HFF-Myc (cell line): ENCODE measurements at regions not wholly inside any gene's neighbourhood (a gene's known extent, or its start where the extent isn't known, plus 50 kb on each side); places are given as distances from the start of the nearest gene placed in this dataset.
A peak's percentile ranks its signal among the peaks of the same experiment; 100 is the strongest.

Source experiments
- DNase-seq: peaks from one replicate; pipeline ENCODE4 v3.0.0-alpha.2; 2011; ENCODE audit warnings: low read depth; ENCODE audit errors: extremely low read depth
- H3K4me3 ChIP-seq: replicated peaks from 2 replicates; pipeline ENCODE4 v1.5.1; 2011; ENCODE audit warnings: low read depth, mild to moderate bottlenecking, control low read depth, low read length
- TF ChIP-seq, protein P1 (sequence below): IDR thresholded peaks from 2 replicates; pipeline ENCODE4 v1.5.1; 2012; ENCODE audit warnings: mild to moderate bottlenecking, low read depth, low read length, control low read depth; ENCODE audit errors: missing control alignments

DNA sequence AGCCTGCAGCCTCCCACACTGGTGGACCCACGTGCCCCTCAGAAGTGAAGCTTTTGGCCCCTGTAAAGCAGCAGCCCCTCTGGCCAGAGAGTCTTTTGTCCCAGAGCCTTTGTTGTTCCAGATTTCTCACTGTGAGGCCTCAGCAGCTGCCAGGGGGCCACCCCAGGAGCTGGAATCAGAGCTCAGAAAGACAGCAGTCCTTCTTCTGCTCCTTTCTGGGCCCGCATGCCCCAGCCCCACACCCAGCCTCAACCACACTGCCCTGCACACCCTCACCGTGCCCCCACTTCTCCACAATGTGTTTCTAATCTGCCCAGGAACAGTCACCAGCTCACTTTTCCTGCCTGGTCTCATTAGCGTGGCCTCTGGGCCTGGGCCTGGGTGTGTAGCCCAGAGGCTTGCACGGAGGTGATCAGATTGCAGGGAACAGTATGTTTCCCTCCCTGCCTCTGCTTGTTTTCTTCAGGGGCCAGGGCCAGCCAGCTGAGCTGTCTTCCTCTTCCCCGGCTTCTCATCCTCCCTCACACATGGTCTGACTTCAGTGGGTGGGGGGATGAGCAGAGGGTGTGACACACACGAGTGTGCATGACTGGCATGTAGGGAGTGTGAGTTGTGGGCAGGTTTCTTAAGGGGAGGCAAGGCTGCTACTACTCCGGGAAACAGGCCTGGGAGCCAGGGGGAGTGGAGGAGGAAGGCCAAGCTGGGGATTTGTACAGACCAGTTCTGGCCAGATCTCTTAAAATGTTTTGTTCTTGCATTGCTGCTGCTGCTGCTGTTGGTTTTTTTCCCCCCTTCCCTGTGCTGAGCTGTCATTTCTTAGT, 82.5 kb upstream of the ZNF648 start:
- H3K4me3 ChIP-seq: no peak overlapping the region
- TF ChIP-seq, protein P1, sequence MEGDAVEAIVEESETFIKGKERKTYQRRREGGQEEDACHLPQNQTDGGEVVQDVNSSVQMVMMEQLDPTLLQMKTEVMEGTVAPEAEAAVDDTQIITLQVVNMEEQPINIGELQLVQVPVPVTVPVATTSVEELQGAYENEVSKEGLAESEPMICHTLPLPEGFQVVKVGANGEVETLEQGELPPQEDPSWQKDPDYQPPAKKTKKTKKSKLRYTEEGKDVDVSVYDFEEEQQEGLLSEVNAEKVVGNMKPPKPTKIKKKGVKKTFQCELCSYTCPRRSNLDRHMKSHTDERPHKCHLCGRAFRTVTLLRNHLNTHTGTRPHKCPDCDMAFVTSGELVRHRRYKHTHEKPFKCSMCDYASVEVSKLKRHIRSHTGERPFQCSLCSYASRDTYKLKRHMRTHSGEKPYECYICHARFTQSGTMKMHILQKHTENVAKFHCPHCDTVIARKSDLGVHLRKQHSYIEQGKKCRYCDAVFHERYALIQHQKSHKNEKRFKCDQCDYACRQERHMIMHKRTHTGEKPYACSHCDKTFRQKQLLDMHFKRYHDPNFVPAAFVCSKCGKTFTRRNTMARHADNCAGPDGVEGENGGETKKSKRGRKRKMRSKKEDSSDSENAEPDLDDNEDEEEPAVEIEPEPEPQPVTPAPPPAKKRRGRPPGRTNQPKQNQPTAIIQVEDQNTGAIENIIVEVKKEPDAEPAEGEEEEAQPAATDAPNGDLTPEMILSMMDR: no peak
- peak; percentile 67 for DNase-seq

GRCh38 chr1:182143154-182143657, 81.7 kb upstream of the ZNF648 start:
- no peak overlapping the region for H3K4me3 ChIP-seq
- DNase-seq: peak; percentile 77
- TF ChIP-seq, protein P1: peak; percentile 91

DNA sequence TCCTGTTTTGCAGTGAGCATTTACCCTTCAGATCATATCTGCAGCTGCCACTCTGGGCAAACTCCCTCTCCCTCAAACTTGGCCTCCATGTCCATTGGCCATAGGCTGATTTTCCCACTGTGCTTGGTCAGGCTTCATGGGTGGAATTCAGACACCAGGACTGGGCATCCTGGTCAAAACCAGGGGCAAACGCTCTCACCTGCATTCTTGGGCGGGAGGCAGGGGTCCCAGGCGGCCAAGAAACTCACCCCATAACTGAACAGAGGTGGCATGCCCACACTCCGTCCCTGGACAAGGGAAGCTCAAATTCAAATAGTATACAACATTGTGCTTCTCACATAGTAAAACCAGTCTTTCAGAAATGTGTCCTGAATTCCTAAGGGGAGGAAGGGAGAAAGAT, 81.1 kb upstream of the ZNF648 start:
- H3K4me3 ChIP-seq: no peak overlapping the region
- TF ChIP-seq, protein P1: no peak
- DNase-seq: no peak

- DNase-seq: no peak
- TF ChIP-seq, protein P1: no peak
- no peak overlapping the region for H3K4me3 ChIP-seq
These were observed 79.5 kb upstream of the ZNF648 start for GRCh38 chr1:182141040-182141439.

GRCh38 chr1:182139496-182139895, 78.0 kb upstream of the ZNF648 start:
- TF ChIP-seq, protein P1: no peak
- no peak overlapping the region for H3K4me3 ChIP-seq
- DNase-seq: no peak

- no peak for DNase-seq
- H3K4me3 ChIP-seq: no peak overlapping the region
- TF ChIP-seq, protein P1: no peak
These were observed 76.0 kb upstream of the ZNF648 start for GRCh38 chr1:182137546-182137945.
